GM19324 (cell line): ENCODE measurements at regions not wholly inside any gene's neighbourhood (a gene's known extent, or its start where the extent isn't known, plus 50 kb on each side); places are given as distances from the start of the nearest gene placed in this dataset.
"Not testable (repeated sequence)": the region's sequence is repeated elsewhere in the genome, so short reads cannot be mapped to it uniquely, and the experiment has no call there.

Experiments
- ATAC-seq: cut with Tn5 transposase; IDR thresholded peaks from one replicate; pipeline ENCODE4 v1.9.1; 2021; ENCODE audit warnings: mild to moderate bottlenecking, moderate library complexity; ENCODE audit not compliant: unreplicated experiment, low FRiP score

GRCh38 chr20:55009066-55009465, 533.7 kb downstream of the DOK5 start:
- ATAC-seq, result no peak

GRCh38 chr20:55004044-55004443, 528.7 kb downstream of the DOK5 start:
- ATAC-seq, result no peak

- no peak for ATAC-seq
Measured at GRCh38 chr20:54995553-54995952, 520.2 kb downstream of the DOK5 start.

- no peak for ATAC-seq
Measured at GRCh38 chr20:54995011-54995410, 519.6 kb downstream of the DOK5 start.

- no peak for ATAC-seq
Measured at GRCh38 chr20:54985091-54985490, 509.7 kb downstream of the DOK5 start.

- peak; percentile 8 for ATAC-seq
Measured at GRCh38 chr20:54984104-54984448, 508.7 kb downstream of the DOK5 start.

DNA sequence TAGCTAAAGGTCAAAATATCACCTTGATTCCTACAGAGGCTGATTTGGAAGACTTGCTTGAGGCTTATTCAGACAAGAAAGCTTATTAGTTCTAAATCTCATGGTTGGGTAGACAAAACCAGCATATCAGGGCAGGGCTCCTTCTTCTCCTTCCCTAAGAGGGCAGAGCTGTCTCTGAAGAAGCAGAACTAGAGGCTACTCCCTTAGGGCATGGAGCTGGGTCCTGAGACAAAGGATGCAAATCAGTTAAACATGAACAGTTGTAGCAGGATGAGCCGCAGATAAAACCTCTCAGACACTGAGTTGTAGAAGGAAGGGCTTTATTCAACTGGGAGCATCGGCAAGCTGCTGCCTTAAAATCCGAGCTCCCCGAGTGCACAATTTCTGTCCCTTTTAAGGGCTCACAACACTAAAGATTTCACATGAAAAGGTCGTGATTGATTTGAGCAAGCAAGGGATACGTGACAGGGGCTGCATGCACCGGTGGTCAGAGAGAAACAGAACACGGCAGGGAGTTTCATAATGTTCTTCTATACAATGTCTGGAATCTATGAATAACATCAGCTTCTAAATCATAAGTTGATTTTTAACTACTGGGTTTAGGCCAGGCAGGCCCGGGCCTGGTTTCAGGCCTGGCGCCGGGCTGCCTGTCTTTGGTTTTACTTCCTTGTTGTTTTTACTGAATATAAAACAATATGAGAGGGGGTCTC, 508.2 kb downstream of the DOK5 start:
- ATAC-seq, result peak; percentile 69

GRCh38 chr20:54981175-54981574, 505.8 kb downstream of the DOK5 start:
- ATAC-seq, result no peak

DNA sequence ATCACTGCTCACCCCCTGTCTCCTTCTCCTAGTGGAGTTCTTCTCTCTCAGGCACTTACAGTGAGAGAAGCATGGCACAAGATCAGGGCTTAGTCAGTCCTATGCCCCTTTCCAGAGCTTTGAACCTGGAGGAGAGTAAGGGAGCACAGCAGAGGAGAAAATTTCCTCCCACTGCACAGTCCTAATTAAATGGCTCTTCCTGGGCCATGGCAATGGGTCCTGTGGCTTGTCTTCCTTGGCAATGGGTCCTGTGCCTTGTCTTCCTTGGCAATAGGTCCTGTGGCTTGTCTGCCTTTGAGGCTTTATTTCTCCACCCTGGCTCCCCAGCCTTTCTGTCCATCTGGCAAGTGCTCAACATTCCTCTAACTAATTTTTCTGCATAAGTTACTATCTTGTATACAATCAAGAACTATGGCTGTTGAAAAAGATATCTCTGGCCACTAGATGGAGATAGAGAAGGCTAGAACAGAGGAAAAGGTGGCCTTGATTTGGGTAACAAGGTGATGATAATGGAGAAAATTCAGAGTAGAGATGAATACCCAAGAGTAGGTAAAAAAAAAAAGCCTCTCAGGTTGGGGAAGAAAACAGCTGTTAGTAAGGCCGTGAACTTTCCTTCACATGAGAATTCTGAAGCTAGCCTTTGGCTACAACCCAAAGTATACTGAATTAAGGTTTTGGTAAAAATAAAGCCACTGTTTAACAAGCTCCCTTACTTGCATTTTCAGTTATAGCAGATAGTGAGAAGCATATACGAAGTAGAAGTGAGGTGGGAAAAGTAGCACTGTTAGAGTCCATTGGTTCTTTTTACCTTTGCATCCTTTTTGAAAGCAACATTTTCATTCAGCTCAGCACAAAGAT, 504.9 kb downstream of the DOK5 start:
- ATAC-seq, result peak; percentile 36

GRCh38 chr20:54950304-54950703, 474.9 kb downstream of the DOK5 start:
- ATAC-seq, result no peak

- ATAC-seq, result no peak
Measured at GRCh38 chr20:54941666-54942065, 466.3 kb downstream of the DOK5 start.

DNA sequence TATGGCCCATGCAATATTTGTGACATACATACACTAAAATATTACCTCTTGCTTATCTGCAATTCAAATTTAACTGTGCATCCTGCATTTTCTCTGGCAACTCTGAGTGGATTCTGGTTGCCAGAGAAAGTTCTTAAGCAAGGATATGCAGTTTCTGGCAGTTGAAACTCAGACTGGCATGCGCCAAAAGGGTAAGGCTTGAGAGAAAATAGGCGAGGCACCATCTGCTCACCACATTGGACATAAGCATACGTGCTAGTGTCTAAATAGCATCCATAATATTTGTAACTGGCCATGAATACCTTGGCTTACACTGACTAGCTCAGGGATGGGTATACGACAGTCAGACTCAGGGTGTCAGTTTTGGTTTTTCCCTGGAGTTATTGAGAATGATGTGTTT, 465.1 kb downstream of the DOK5 start:
- no peak for ATAC-seq

GRCh38 chr20:54938707-54939106, 463.3 kb downstream of the DOK5 start:
- ATAC-seq, result no peak

DNA sequence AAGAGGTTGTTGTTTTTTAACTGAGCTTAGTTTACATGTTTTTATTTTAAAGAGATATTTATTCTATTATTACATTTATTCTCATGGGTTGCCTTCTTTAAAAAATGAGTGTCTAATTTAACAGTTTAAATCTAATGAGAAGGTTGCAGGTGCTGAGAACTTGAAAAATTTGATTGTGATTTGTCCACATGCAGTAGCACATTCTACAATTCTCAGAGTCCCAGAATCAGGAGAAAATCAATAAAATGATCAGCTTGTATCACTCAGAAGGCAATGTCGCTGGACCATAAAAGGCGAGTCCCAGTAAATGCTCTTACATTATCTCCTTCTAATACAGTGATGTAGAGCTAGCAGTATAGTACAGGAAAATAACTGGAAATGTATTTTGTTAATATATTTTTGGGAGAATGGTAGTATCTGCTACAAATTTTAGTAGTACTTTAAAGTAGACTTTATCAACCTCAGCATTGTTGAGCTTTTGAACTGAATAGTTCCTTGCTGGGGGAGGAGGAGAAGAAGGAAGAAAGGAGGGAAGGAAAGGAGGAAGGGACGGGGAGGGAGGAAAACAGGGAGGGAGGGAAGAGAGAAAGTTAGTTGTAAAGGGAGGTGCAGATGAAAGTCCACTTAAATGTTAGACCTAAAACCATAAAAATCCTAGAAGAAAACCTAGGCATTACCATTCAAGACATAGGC, 458.0 kb downstream of the DOK5 start:
- no peak for ATAC-seq

- no peak for ATAC-seq
Measured at GRCh38 chr20:54929191-54929590, 453.8 kb downstream of the DOK5 start.

GRCh38 chr20:54928564-54928963, 453.2 kb downstream of the DOK5 start:
- no peak for ATAC-seq

DNA sequence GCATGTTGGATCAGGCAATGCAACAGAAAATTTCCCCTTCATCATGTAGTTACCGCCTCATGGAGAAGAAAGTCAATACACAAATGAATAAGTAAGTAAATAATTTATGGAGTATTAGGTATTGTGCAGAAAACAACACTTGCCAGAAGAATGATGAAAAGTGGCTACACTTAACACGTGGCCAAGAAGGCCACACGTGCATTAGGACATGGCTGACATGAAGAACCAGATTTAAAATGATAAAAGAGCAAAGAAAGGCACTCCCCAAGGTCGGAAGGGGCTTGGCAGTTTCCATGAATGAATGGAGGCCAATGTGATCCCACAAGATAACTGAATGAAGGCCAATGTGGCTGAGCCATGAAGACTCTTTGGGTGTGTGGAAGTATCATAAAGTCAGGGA, 447.2 kb downstream of the DOK5 start:
- no peak for ATAC-seq

- no peak for ATAC-seq
Measured at GRCh38 chr20:54922096-54922495, 446.7 kb downstream of the DOK5 start.

GRCh38 chr20:54920491-54920890, 445.1 kb downstream of the DOK5 start:
- ATAC-seq, result no peak

DNA sequence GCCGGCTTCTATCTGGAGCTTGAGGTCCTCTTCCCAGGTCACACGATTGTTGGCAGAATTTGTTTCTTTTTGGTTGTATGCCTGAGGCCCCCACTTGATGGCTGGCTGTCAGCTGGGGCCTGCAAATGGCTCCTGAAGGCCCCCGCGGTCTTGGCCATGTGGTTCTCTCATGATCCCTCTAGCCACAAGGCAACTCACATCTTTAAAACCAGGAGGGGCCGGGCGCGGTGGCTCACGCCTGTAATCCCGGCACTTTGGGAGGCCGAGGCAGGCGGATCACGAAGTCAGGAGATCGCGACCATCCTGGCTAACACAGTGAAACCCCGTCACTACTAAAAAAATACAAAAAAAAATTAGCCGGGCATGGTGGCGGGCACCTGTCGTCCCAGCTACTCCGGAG, 443.6 kb downstream of the DOK5 start:
- ATAC-seq, result not testable (repeated sequence)

DNA sequence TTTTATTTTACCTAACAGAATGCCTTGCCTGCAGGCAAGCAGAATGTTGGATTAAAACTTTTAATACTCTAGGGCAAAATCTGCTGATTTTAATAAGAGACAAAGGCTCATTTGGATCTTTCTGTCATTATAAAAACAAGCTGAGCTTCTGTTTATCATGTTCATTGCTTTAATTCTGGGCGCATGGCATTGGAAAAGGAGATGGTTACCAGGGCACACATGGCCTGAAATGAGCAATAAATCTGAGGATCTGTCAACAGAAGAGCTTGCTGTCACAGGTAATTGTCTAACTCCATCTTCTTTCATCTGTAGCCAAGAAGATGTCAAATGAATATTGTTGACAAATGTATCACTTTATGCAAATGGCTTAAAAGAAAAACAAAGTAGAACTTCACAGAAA, 439.6 kb downstream of the DOK5 start:
- ATAC-seq, result no peak
